ENCODE measurements at regions not wholly inside any gene's neighbourhood (a gene's known extent, or its start where the extent isn't known, plus 50 kb on each side); places are given as distances from the start of the nearest gene placed in this dataset.
A peak's percentile ranks its signal among the peaks of the same experiment; 100 is the strongest.

- Histone ChIP-seq H3K27ac (no peak overlapping the region), H3K9me3 (no peaks in the 10 kb centered on the region), H3K36me3 (no peaks in the 10 kb centered on the region), H3K4me1 (peaks cover 0 to 7% (median 0%) of the 10 kb centered on the region in 4 donors), H3K4me3 (no peak overlapping the region), H3K27me3 (no peaks in the 10 kb centered on the region)
- WGBS, 5 donors = 54 to 77% (median 56%) methylated on average over 7 of the region's 7 CpGs
- TF ChIP-seq CTCF (IDR thresholded peaks at IDR 0.05) (no peak), EP300 (IDR thresholded peaks at IDR 0.05) (no peak), POLR2AphosphoS5 (IDR thresholded peaks at IDR 0.05) (no peak), POLR2A (IDR thresholded peaks at IDR 0.05) (no peak)
- intact Hi-C loops (cut with DNase I; ENCODE audit: low total_unique reads) = no loop called here
- peak in 1 of 2 donors; percentile 14 for DNase-seq
Observed at GRCh38 chr2:41267929-41268659, 779.7 kb upstream of the PKDCC start.

DNA sequence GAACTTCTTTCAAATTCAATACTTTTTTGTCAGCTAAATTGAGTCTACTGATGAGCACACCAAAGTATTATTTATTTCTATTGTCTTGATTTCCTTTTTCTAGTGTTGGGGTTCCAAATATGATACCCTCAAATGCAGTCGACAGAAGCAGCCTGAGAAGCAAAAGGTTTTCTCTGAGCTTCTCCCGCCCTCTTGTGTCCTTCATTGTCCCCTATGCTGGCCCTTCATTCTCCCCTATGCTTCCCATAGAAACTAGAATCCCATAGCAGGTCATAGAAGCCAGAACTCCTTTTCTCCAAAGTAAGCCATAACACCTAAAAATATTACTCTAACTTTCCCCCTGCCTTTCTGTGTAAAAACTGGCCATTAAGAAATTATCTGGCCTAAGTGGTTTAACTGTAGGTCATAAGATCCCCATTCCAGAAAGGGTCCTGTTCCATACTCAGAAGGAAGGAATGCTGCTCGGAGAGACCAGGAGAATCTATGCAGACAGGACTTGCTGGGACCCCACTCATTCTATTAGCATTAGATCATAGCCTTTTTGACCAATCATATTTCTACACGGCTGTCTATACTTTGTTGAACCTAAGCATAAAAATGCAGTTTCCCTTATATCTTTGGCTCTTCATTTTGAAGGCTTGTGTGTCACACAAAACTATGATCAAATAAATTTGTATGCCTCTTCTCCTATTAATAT is 764.6 kb upstream of the PKDCC start:
- H3K27me3 ChIP-seq = no peaks in the 10 kb centered on the region
- TF ChIP-seq EP300 (IDR thresholded peaks at IDR 0.05) = no peak
- TF ChIP-seq POLR2AphosphoS5 (IDR thresholded peaks at IDR 0.05) = no peak
- no peak for TF ChIP-seq POLR2A (IDR thresholded peaks at IDR 0.05)
- TF ChIP-seq CTCF (IDR thresholded peaks at IDR 0.05) = no peak
- 77 to 83% (median 79%) methylated on average over 4 of the region's 4 CpGs for WGBS, 5 donors

DNA sequence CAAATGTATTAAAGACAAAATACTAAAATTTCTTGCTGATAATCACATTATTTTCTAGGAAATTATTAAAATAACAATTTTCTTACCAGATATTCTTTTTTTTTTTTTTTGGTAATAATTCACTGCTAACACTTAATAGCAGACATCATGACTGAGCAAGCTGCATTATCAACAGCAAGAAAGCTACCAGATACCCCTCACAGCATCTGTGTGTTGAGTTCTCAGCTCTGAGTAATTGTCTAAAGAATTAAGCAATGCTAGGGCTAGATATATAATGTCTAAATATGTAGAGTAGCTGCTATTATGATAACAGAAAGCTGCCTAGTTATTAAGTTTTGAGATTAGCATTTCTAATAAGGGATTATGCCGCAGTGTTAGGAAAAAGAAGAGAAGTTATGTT is 754.3 kb upstream of the PKDCC start:
- WGBS, 5 donors = 85 to 97% (median 88%) methylated on average over 1 of the region's 1 CpG
- Histone ChIP-seq H3K9me3 (peaks cover 0 to 14% (median 7%) of the 10 kb centered on the region in 4 donors), H3K36me3 (no peaks in the 10 kb centered on the region), H3K27ac (no peak overlapping the region), H3K4me1 (no peaks in the 10 kb centered on the region), H3K4me3 (no peak overlapping the region), H3K27me3 (no peaks in the 10 kb centered on the region)
- intact Hi-C loops (cut with DNase I; ENCODE audit: low total_unique reads) = no loop called here
- no peak for DNase-seq
- TF ChIP-seq CTCF (IDR thresholded peaks at IDR 0.05) = no peak
- TF ChIP-seq POLR2A (IDR thresholded peaks at IDR 0.05) = no peak
- TF ChIP-seq POLR2AphosphoS5 (IDR thresholded peaks at IDR 0.05) = no peak
- TF ChIP-seq EP300 (IDR thresholded peaks at IDR 0.05) = no peak

More for the DNA sequence above, 764.6 kb upstream of the PKDCC start:
- Histone ChIP-seq H3K4me1 (no peaks in the 10 kb centered on the region), H3K9me3 (no peaks in the 10 kb centered on the region), H3K36me3 (no peaks in the 10 kb centered on the region), H3K27ac (no peak overlapping the region), H3K4me3 (no peak overlapping the region)
- no peak for DNase-seq
- intact Hi-C loops (cut with DNase I; ENCODE audit: low total_unique reads) = no loop called here

- no peaks in the 10 kb centered on the region for H3K4me1 ChIP-seq
- no peaks in the 10 kb centered on the region for H3K27me3 ChIP-seq
- intact Hi-C loops (cut with DNase I; ENCODE audit: low total_unique reads) = no loop called here
- no peak for DNase-seq
- H3K4me3 ChIP-seq = no peak overlapping the region
- TF ChIP-seq POLR2A (IDR thresholded peaks at IDR 0.05) (no peak), POLR2AphosphoS5 (IDR thresholded peaks at IDR 0.05) (no peak), CTCF (IDR thresholded peaks at IDR 0.05) (no peak), EP300 (IDR thresholded peaks at IDR 0.05) (no peak)
- WGBS, 5 donors = 72 to 97% (median 91%) methylated on average over 3 of the region's 3 CpGs
- no peak overlapping the region for H3K27ac ChIP-seq
- H3K9me3 ChIP-seq = peaks cover 0 to 10% (median 4%) of the 10 kb centered on the region in 4 donors
- no peaks in the 10 kb centered on the region for H3K36me3 ChIP-seq
Observed at GRCh38 chr2:41294331-41294730, 753.5 kb upstream of the PKDCC start.

All from stomach (tissue), 8 donors.